Neural progenitor cell (in vitro differentiated cells): ENCODE measurements at regions not wholly inside any gene's neighbourhood (a gene's known extent, or its start where the extent isn't known, plus 50 kb on each side); places are given as distances from the start of the nearest gene placed in this dataset.

ENCODE experiments used
- DNase-seq: peaks from one replicate; pipeline ENCODE4 v3.0.0-alpha.2; 2016; ENCODE audit warnings: low spot score
- H2AFZ ChIP-seq: fragments of 200-600 bp; sonication (generic); replicated peaks from 2 replicates; pipeline ENCODE4 v1.6.1; 2016; ENCODE audit warnings: antibody characterized with exemption
- H3F3A ChIP-seq: fragments of 200-600 bp; sonication (generic); 2 replicates; pipeline ENCODE4 v1.6.1; 2016; ENCODE audit warnings: antibody characterized with exemption, low read depth
- H3K27ac ChIP-seq: fragments of 200-600 bp; sonication (generic); 2 replicates; pipeline ENCODE4 v1.5.1; 2016; ENCODE audit warnings: mild to moderate bottlenecking
- H3K27me3 ChIP-seq: fragments of 200-600 bp; sonication (generic); 2 replicates; pipeline ENCODE4 v1.6.1; 2016; ENCODE audit warnings: mild to moderate bottlenecking, moderate library complexity
- H3K36me3 ChIP-seq: fragments of 200-600 bp; sonication (generic); 2 replicates; pipeline ENCODE4 v1.5.1; 2016
- H3K4me1 ChIP-seq: fragments of 200-600 bp; sonication (generic); 2 replicates; pipeline ENCODE4 v1.6.1; 2016; ENCODE audit warnings: mixed run types
- H3K4me2 ChIP-seq: fragments of 200-600 bp; sonication (generic); 2 replicates; pipeline ENCODE4 v1.6.1; 2016
- H3K4me3 ChIP-seq: fragments of 200-600 bp; sonication (generic); 2 replicates; pipeline ENCODE4 v1.5.1; 2016
- H3K79me2 ChIP-seq: fragments of 200-600 bp; sonication (generic); 2 replicates; pipeline ENCODE4 v1.6.1; 2016; ENCODE audit warnings: low read depth
- H3K9ac ChIP-seq: fragments of 200-600 bp; sonication (generic); 2 replicates; pipeline ENCODE4 v1.6.1; 2016
- H3K9me3 ChIP-seq: fragments of 200-600 bp; sonication (generic); 2 replicates; pipeline ENCODE4 v1.5.1; 2016; ENCODE audit warnings: low read depth
- H4K20me1 ChIP-seq: fragments of 200-600 bp; sonication (generic); 2 replicates; pipeline ENCODE4 v1.6.1; 2016; ENCODE audit warnings: low read depth
- H3K27ac Mint-ChIP-seq: 3 replicates; pipeline ENCODE4 v1.8.0; 2021; ENCODE audit warnings: mixed read lengths
- H3K27me3 Mint-ChIP-seq: 2 replicates; pipeline ENCODE4 v1.8.0; 2022; ENCODE audit warnings: low read depth, mild to moderate bottlenecking, inconsistent platforms, moderate library complexity, mixed read lengths; ENCODE audit not compliant: insufficient read depth
- H3K36me3 Mint-ChIP-seq: 3 replicates; pipeline ENCODE4 v1.8.0; 2021; ENCODE audit warnings: mixed read lengths
- H3K4me1 Mint-ChIP-seq: 3 replicates; pipeline ENCODE4 v1.8.0; 2021; ENCODE audit warnings: mixed read lengths
- H3K4me3 Mint-ChIP-seq: 3 replicates; pipeline ENCODE4 v1.8.0; 2021; ENCODE audit warnings: mild to moderate bottlenecking, moderate library complexity, mixed read lengths
- H3K9me3 Mint-ChIP-seq: 3 replicates; pipeline ENCODE4 v1.8.0; 2020; ENCODE audit warnings: mixed read lengths
- EZH2 ChIP-seq: fragments of 200-600 bp; sonication (generic); IDR thresholded peaks from 2 replicates; pipeline ENCODE4 v1.6.1; 2017; ENCODE audit warnings: antibody characterized with exemption, mild to moderate bottlenecking, moderate library complexity
- EZH2phosphoT487 ChIP-seq: fragments of 200-600 bp; sonication (generic); IDR thresholded peaks from 2 replicates; pipeline ENCODE4 v1.6.1; 2017; ENCODE audit warnings: antibody characterized with exemption
- TF ChIP-seq, protein P1 (sequence below): fragments of 200-600 bp; sonication (generic); IDR thresholded peaks from 2 replicates; pipeline ENCODE4 v1.5.1; 2017; ENCODE audit warnings: antibody characterized with exemption, mild to moderate bottlenecking

DNA sequence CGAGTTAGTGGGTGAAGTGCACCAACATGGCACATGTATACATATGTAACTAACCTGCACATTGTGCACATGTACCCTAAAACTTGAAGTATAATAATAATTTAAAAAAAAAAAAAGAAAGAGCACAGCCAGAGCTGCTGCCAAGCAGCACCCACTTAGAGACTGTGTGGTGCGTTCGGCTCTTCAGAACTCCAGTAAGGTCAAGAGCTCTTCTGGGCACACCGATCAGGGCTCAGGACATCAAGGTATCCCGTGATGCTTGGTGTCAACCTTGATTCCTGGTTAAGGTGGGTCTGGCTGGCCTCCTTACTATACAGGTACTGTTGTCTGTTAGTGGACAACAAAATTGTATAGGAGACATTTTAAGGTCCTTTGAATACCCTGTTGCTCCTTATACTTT is 385.7 kb upstream of the AKR1E2 start:
- Histone ChIP-seq H2AFZ (no peak overlapping the region), H4K20me1 (no peaks in the 10 kb centered on the region), H3K4me2 (no peak overlapping the region), H3K4me3 (no peak overlapping the region), H3K9me3 (no peaks in the 10 kb centered on the region), H3K27ac (no peak overlapping the region), H3K79me2 (no peaks in the 10 kb centered on the region), H3K4me1 (no peaks in the 10 kb centered on the region), H3F3A (no peaks in the 10 kb centered on the region), H3K36me3 (peaks cover 5% of the 10 kb centered on the region), H3K27me3 (no peaks in the 10 kb centered on the region), H3K9ac (no peak overlapping the region)
- peaks cover 6% of the 10 kb centered on the region for H3K36me3 Mint-ChIP-seq
- H3K9me3 Mint-ChIP-seq, result peaks cover 20% of the 10 kb centered on the region
- H3K27ac Mint-ChIP-seq, result no peak overlapping the region
- TF ChIP-seq, protein P1, sequence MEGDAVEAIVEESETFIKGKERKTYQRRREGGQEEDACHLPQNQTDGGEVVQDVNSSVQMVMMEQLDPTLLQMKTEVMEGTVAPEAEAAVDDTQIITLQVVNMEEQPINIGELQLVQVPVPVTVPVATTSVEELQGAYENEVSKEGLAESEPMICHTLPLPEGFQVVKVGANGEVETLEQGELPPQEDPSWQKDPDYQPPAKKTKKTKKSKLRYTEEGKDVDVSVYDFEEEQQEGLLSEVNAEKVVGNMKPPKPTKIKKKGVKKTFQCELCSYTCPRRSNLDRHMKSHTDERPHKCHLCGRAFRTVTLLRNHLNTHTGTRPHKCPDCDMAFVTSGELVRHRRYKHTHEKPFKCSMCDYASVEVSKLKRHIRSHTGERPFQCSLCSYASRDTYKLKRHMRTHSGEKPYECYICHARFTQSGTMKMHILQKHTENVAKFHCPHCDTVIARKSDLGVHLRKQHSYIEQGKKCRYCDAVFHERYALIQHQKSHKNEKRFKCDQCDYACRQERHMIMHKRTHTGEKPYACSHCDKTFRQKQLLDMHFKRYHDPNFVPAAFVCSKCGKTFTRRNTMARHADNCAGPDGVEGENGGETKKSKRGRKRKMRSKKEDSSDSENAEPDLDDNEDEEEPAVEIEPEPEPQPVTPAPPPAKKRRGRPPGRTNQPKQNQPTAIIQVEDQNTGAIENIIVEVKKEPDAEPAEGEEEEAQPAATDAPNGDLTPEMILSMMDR, result no peak
- TF ChIP-seq EZH2 (no peak), EZH2phosphoT487 (no peak)
- peaks cover 2% of the 10 kb centered on the region for H3K4me1 Mint-ChIP-seq
- no peak for DNase-seq
- H3K4me3 Mint-ChIP-seq, result no peak overlapping the region
- peaks cover 2% of the 10 kb centered on the region for H3K27me3 Mint-ChIP-seq

DNA sequence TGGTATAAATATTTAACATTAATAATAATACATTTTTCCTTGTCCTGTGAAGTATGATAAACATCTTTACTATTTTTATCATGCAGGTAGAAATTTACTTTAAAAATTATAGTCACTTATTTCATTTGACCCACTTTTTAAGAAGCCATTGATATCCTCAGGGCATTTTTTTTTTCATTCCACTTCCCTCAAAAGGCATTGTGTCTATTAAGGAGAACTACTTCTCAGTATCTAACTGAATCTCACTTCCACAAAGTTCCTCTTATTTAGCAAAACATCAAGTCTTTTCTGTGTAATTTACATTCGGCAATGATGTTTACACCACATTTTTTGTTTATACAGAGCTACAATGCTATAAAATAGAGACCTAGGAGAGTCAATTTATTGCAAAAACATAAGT is 388.2 kb upstream of the AKR1E2 start:
- Histone ChIP-seq H3K4me1 (no peaks in the 10 kb centered on the region), H3K36me3 (no peaks in the 10 kb centered on the region), H3K9ac (no peak overlapping the region), H3K79me2 (no peaks in the 10 kb centered on the region), H3K4me3 (no peak overlapping the region), H3K27me3 (no peaks in the 10 kb centered on the region), H3K4me2 (no peak overlapping the region), H4K20me1 (no peaks in the 10 kb centered on the region), H3F3A (no peaks in the 10 kb centered on the region), H2AFZ (no peak overlapping the region), H3K27ac (no peak overlapping the region), H3K9me3 (no peaks in the 10 kb centered on the region)
- no peak overlapping the region for H3K27ac Mint-ChIP-seq
- peaks cover 2% of the 10 kb centered on the region for H3K36me3 Mint-ChIP-seq
- peaks cover 2% of the 10 kb centered on the region for H3K27me3 Mint-ChIP-seq
- H3K4me1 Mint-ChIP-seq, result peaks cover 3% of the 10 kb centered on the region
- TF ChIP-seq, protein P1, result no peak
- TF ChIP-seq EZH2phosphoT487, result no peak
- TF ChIP-seq EZH2, result no peak
- DNase-seq, result no peak
- peaks cover 7% of the 10 kb centered on the region for H3K9me3 Mint-ChIP-seq
- H3K4me3 Mint-ChIP-seq, result no peak overlapping the region

DNA sequence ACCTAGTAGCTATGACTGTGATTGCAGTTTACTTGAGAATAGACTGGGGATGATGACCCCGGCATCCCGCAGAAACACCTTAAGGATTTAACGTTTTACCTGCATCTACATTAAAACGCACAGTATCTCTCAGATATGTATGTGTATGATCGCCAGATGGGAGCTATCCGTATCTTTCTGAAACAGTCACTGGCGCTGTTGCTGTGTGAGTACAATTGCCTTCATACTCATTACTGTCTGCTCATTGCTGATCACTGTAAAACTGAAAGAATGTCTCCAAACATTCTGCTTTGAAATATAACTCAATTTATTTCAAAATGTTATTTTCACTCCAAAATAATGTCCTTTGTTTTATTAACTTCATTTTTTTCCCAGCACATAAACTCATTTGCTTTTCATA is 388.9 kb upstream of the AKR1E2 start:
- Mint-ChIP-seq H3K4me3 (no peak overlapping the region), H3K9me3 (peaks cover 5% of the 10 kb centered on the region), H3K27me3 (peaks cover 2% of the 10 kb centered on the region), H3K4me1 (peaks cover 9% of the 10 kb centered on the region), H3K36me3 (peaks cover 2% of the 10 kb centered on the region), H3K27ac (no peak overlapping the region)
- Histone ChIP-seq H3K9me3 (no peaks in the 10 kb centered on the region), H3K27me3 (no peaks in the 10 kb centered on the region), H3K9ac (no peak overlapping the region), H3K79me2 (no peaks in the 10 kb centered on the region), H3K4me3 (no peak overlapping the region), H3K36me3 (no peaks in the 10 kb centered on the region), H3K4me1 (no peaks in the 10 kb centered on the region), H3K4me2 (no peak overlapping the region), H3F3A (no peaks in the 10 kb centered on the region), H3K27ac (no peak overlapping the region), H4K20me1 (no peaks in the 10 kb centered on the region), H2AFZ (no peak overlapping the region)
- TF ChIP-seq EZH2, result no peak
- TF ChIP-seq EZH2phosphoT487, result no peak
- TF ChIP-seq, protein P1, result no peak
- DNase-seq, result no peak

DNA sequence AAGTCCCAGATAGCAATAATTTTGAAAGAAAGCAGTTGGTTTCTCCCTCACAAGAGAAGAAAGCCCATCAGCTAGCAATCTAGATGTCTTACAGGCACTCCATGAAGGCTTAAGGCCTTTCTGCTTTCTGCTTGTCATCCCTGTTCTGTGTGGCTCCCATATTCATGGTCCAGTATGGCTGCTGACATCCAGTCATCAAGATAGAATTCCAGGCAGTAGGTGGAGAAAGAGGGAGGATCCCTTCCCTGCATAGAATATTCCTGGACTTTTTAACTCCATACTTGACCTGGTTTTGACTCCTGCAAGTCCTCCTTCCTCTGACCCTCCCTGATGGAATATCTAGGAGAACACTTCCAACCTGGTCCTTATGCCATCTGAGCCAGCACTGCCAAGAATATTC is 389.9 kb upstream of the AKR1E2 start:
- peaks cover under 1% of the 10 kb centered on the region for H3K36me3 Mint-ChIP-seq

More for the DNA sequence above, 389.9 kb upstream of the AKR1E2 start:
- H2AFZ ChIP-seq, result no peak overlapping the region
- TF ChIP-seq, protein P1, result no peak
- TF ChIP-seq EZH2phosphoT487, result no peak
- Mint-ChIP-seq H3K27ac (no peak overlapping the region), H3K27me3 (peaks cover 2% of the 10 kb centered on the region), H3K9me3 (peaks cover 4% of the 10 kb centered on the region), H3K4me1 (peaks cover 16% of the 10 kb centered on the region), H3K4me3 (no peak overlapping the region)
- no peaks in the 10 kb centered on the region for H3F3A ChIP-seq
- no peak for DNase-seq
- no peaks in the 10 kb centered on the region for H3K36me3 ChIP-seq
- H3K9ac ChIP-seq, result no peak overlapping the region
- H3K4me1 ChIP-seq, result no peaks in the 10 kb centered on the region
- H3K27ac ChIP-seq, result no peak overlapping the region
- H3K9me3 ChIP-seq, result no peaks in the 10 kb centered on the region
- no peak overlapping the region for H3K4me3 ChIP-seq
- no peaks in the 10 kb centered on the region for H3K79me2 ChIP-seq
- H3K27me3 ChIP-seq, result no peaks in the 10 kb centered on the region
- no peaks in the 10 kb centered on the region for H4K20me1 ChIP-seq
- no peak overlapping the region for H3K4me2 ChIP-seq
